H1 (cell line): ENCODE measurements at regions not wholly inside any gene's neighbourhood (a gene's known extent, or its start where the extent isn't known, plus 50 kb on each side); places are given as distances from the start of the nearest gene placed in this dataset.

Experiments
- CTCF ChIA-PET: fragments of 300-600 bp; sonication (Branson Sonifier 250); formaldehyde crosslinking; loops from one replicate; lab custom pipeline; 2021; ENCODE audit not compliant: partially characterized antibody; lab: Charles Lee
- POLR2A ChIA-PET: fragments of 300-600 bp; sonication (Branson Sonifier 250); formaldehyde crosslinking; loops from one replicate; lab custom pipeline; 2021; ENCODE audit warnings: inconsistent platforms; ENCODE audit not compliant: partially characterized antibody; lab: Charles Lee
- DNase-seq, 2 experiments: peaks; one replicate each; pipeline versions ENCODE4 v3.0.0 to v3.0.0-alpha.2; 2010 to 2022; ENCODE audit warnings: low spot score in 2 of 2, low read depth in 1 of 2, mixed read lengths in 1 of 2
- FAIRE-seq: peaks from 2 replicates; lab custom pipeline; 2011; peaks lifted over from hg19 to GRCh38; lab: Jason Lieb, UNC
- H2AFZ ChIP-seq: 2 replicates; pipeline ENCODE4 v1.8.1; 2012; ENCODE audit warnings: low read length, inconsistent platforms
- H2AK5ac ChIP-seq: 2 replicates; pipeline ENCODE4 v1.6.1; 2013; ENCODE audit warnings: low read depth, low read length
- H2BK120ac ChIP-seq: replicated peaks from 2 replicates; pipeline ENCODE3; 2013; ENCODE audit warnings: low read depth, low read length, inconsistent platforms
- H2BK12ac ChIP-seq: 2 replicates; pipeline ENCODE4 v1.6.1; 2013; ENCODE audit warnings: low read depth, low read length
- H2BK15ac ChIP-seq: 2 replicates; pipeline ENCODE4 v1.6.1; 2013; ENCODE audit warnings: low read length
- H2BK20ac ChIP-seq: 2 replicates; pipeline ENCODE4 v1.6.1; 2013; ENCODE audit warnings: low read length
- H2BK5ac ChIP-seq: 2 replicates; pipeline ENCODE4 v1.6.1; 2013; ENCODE audit warnings: low read depth, low read length
- H3K14ac ChIP-seq: 2 replicates; pipeline ENCODE4 v1.6.1; 2013; ENCODE audit warnings: inconsistent platforms; ENCODE audit not compliant: insufficient read length
- H3K18ac ChIP-seq: 2 replicates; pipeline ENCODE4 v1.6.1; 2013; ENCODE audit warnings: low read length; ENCODE audit errors: extremely low read depth
- H3K23ac ChIP-seq: 2 replicates; pipeline ENCODE4 v1.6.1; 2013; ENCODE audit warnings: inconsistent platforms; ENCODE audit not compliant: insufficient read length
- H3K23me2 ChIP-seq: 2 replicates; pipeline ENCODE4 v1.6.1; 2013; ENCODE audit warnings: low read depth, low read length
- H3K27ac ChIP-seq: 2 replicates; pipeline ENCODE4 v1.6.1; 2011; ENCODE audit warnings: low read depth, low read length, inconsistent platforms
- H3K27me3 ChIP-seq, 4 experiments: replicated peaks in 1 of 4; 1 replicate in 1 of 4; 2 replicates in 3 of 4; pipeline versions ENCODE4 v1.6.1 to v1.8.1; 2011 to 2013; ENCODE audit warnings: low read length in 3 of 4, mild to moderate bottlenecking in 3 of 4, inconsistent platforms in 2 of 4, mixed read lengths in 2 of 4, moderate library complexity in 1 of 4; ENCODE audit not compliant: control insufficient read depth in 3 of 4, insufficient read depth in 3 of 4; ENCODE audit errors: extremely low read depth in 1 of 4
- H3K36me3 ChIP-seq, 4 experiments: 2 replicates each; pipeline versions ENCODE4 v1.6.1 to v1.8.1; 2011 to 2013; ENCODE audit warnings: mild to moderate bottlenecking in 4 of 4, low read length in 3 of 4, moderate library complexity in 2 of 4, control low read depth in 1 of 4, inconsistent platforms in 1 of 4; ENCODE audit not compliant: insufficient read depth in 4 of 4, control insufficient read depth in 2 of 4
- H3K4ac ChIP-seq: replicated peaks from 2 replicates; pipeline ENCODE3; 2013; ENCODE audit warnings: low read length, low read depth, mixed read lengths, inconsistent platforms; ENCODE audit not compliant: insufficient read length
- H3K4me1 ChIP-seq, 4 experiments: replicated peaks in 1 of 4; 1 replicate in 1 of 4; 2 replicates in 3 of 4; pipeline versions ENCODE4 v1.6.1 to v1.8.1; 2011 to 2013; ENCODE audit warnings: low read length in 3 of 4, inconsistent platforms in 2 of 4, mixed read lengths in 1 of 4; ENCODE audit not compliant: insufficient read depth in 4 of 4, control insufficient read depth in 3 of 4
- H3K4me2 ChIP-seq, 2 experiments: 2 replicates each; pipeline versions ENCODE4 v1.6.1 to v1.8.1; 2011 to 2013; ENCODE audit warnings: low read depth in 2 of 2, low read length in 2 of 2, control low read depth in 1 of 2, inconsistent platforms in 1 of 2, mild to moderate bottlenecking in 1 of 2; ENCODE audit not compliant: insufficient read depth in 1 of 2
- H3K4me3 ChIP-seq, 4 experiments: fragments of 200-600, 300-600 bp in 1 of 4; sonication (generic), shearing (Covaris generic), sonication (Bioruptor Twin) in 1 of 4; 2 replicates each; pipeline versions ENCODE4 v1.5.1 to v1.8.1; 2011 to 2016; ENCODE audit warnings: low read length in 4 of 4, low read depth in 3 of 4, control low read depth in 2 of 4, inconsistent platforms in 2 of 4, mild to moderate bottlenecking in 2 of 4, mixed read lengths in 1 of 4, moderate library complexity in 1 of 4; ENCODE audit not compliant: insufficient read depth in 2 of 4; ENCODE audit errors: extremely low read depth in 1 of 4
- H3K56ac ChIP-seq: replicated peaks from 2 replicates; pipeline ENCODE3; 2013; ENCODE audit warnings: low read depth, mild to moderate bottlenecking, mixed read lengths, low read length, inconsistent platforms; ENCODE audit not compliant: insufficient read length
- H3K79me1 ChIP-seq: 2 replicates; pipeline ENCODE4 v1.6.1; 2013; ENCODE audit warnings: low read depth, low read length, control low read depth
- H3K79me2 ChIP-seq, 2 experiments: 2 replicates each; pipeline versions ENCODE4 v1.6.1 to v1.8.1; 2012 to 2013; ENCODE audit warnings: low read length in 2 of 2, mild to moderate bottlenecking in 2 of 2, inconsistent platforms in 1 of 2; ENCODE audit not compliant: insufficient read depth in 2 of 2, control insufficient read depth in 1 of 2
- H3K9ac ChIP-seq, 4 experiments: replicated peaks in 1 of 4; 1 replicate in 1 of 4; 2 replicates in 3 of 4; pipeline versions ENCODE4 v1.6.1 to v1.8.1; 2011 to 2013; ENCODE audit warnings: low read depth in 3 of 4, low read length in 3 of 4, control low read depth in 2 of 4, mild to moderate bottlenecking in 2 of 4, moderate library complexity in 2 of 4, inconsistent platforms in 1 of 4; ENCODE audit errors: extremely low read depth in 1 of 4
- H3K9me3 ChIP-seq, 2 experiments: 2 replicates each; pipeline versions ENCODE4 v1.6.1 to v1.8.1; 2012 to 2013; ENCODE audit warnings: mild to moderate bottlenecking in 2 of 2, moderate library complexity in 2 of 2, control low read depth in 1 of 2, inconsistent platforms in 1 of 2, low read depth in 1 of 2, low read length in 1 of 2, mixed read lengths in 1 of 2; ENCODE audit not compliant: insufficient read depth in 2 of 2
- H4K20me1 ChIP-seq, 2 experiments: replicated peaks in 1 of 2; 2 replicates each; pipeline versions ENCODE3 to v1.8.1; 2011 to 2013; ENCODE audit warnings: inconsistent platforms in 2 of 2, low read length in 2 of 2, mild to moderate bottlenecking in 1 of 2; ENCODE audit not compliant: insufficient read depth in 2 of 2, control insufficient read depth in 1 of 2
- H4K5ac ChIP-seq: 2 replicates; pipeline ENCODE4 v1.6.1; 2013; ENCODE audit warnings: low read length, low read depth, mixed read lengths, inconsistent platforms; ENCODE audit not compliant: insufficient read length
- H4K8ac ChIP-seq: 2 replicates; pipeline ENCODE4 v1.8.0; 2013; ENCODE audit warnings: mild to moderate bottlenecking, moderate library complexity, low read length, inconsistent platforms; ENCODE audit not compliant: insufficient read depth; ENCODE audit errors: extremely low read depth
- H4K91ac ChIP-seq: replicated peaks from 2 replicates; pipeline ENCODE3; 2013; ENCODE audit warnings: low read length, mixed read lengths, inconsistent platforms; ENCODE audit not compliant: insufficient read length
- ATF2 ChIP-seq: IDR thresholded peaks from 2 replicates; pipeline ENCODE4 v1.6.1; 2012; ENCODE audit warnings: low read length, inconsistent platforms
- BCL11A ChIP-seq, 2 experiments: IDR thresholded peaks; one replicate each; pipeline ENCODE4 v1.6.1; 2011; ENCODE audit warnings: low read depth in 2 of 2, low read length in 2 of 2, mild to moderate bottlenecking in 2 of 2
- CBX5 ChIP-seq: fragments of 300-800, 300-1000 bp; sonication (generic); IDR thresholded peaks from 2 replicates; pipeline ENCODE4 v1.7.1; 2016; ENCODE audit warnings: antibody characterized with exemption, low read length, low read depth
- CBX8 ChIP-seq: fragments of 300-800, 300-1000 bp; sonication (generic); IDR thresholded peaks from 2 replicates; pipeline ENCODE4 v1.7.1; 2016; ENCODE audit warnings: low read depth, low read length, borderline replicate concordance
- E2F6 ChIP-seq: IDR thresholded peaks from 2 replicates; pipeline ENCODE4 v1.6.1; 2012; ENCODE audit warnings: inconsistent platforms
- GABPA ChIP-seq: IDR thresholded peaks from 2 replicates; pipeline ENCODE4 v1.6.1; 2011; ENCODE audit warnings: mild to moderate bottlenecking, low read length, moderate library complexity, borderline replicate concordance; ENCODE audit not compliant: insufficient read depth
- KDM1A ChIP-seq: fragments of 200-600, 300-600 bp; sonication (generic); IDR thresholded peaks from 2 replicates; pipeline ENCODE4 v1.7.1; 2016; ENCODE audit warnings: mild to moderate bottlenecking, low read length, borderline replicate concordance
- MAX ChIP-seq: IDR thresholded peaks from 2 replicates; pipeline ENCODE4 v1.6.1; 2012; ENCODE audit warnings: inconsistent platforms
- POU5F1 ChIP-seq: IDR thresholded peaks from 2 replicates; pipeline ENCODE4 v1.6.1; 2011; ENCODE audit warnings: low read depth, mild to moderate bottlenecking, low read length, moderate library complexity
- RFX5 ChIP-seq: IDR thresholded peaks from 2 replicates; pipeline ENCODE4 v1.6.1; 2011; ENCODE audit warnings: low read depth, low read length, improper control_type of control experiment, borderline replicate concordance
- SAP30 ChIP-seq: fragments of 300-600 bp; sonication (generic); IDR thresholded peaks from 2 replicates; pipeline ENCODE4 v1.7.1; 2012; ENCODE audit warnings: low read length, moderate library complexity, mild to moderate bottlenecking, inconsistent platforms; ENCODE audit not compliant: insufficient read depth, insufficient replicate concordance
- SP2 ChIP-seq: IDR thresholded peaks from 2 replicates; pipeline ENCODE4 v1.6.1; 2012; ENCODE audit warnings: mild to moderate bottlenecking, low read length, inconsistent platforms
- WGBS, 2 experiments: shearing (Covaris generic) in 1 of 2; methylation state at CpG; one replicate each; pipeline versions ENCODE4 v1.1.6 to v1.1.7; 2013 to 2015; ENCODE audit warnings: low lambda C conversion rate in 2 of 2, mixed read lengths in 2 of 2, inconsistent platforms in 1 of 2, low coverage in 1 of 2, missing lambda C conversion rate in 1 of 2; ENCODE audit not compliant: insufficient replicate concordance in 2 of 2, insufficient coverage in 1 of 2, insufficient read length in 1 of 2; ENCODE audit errors: extremely low coverage in 1 of 2, missing lambda C conversion rate in 1 of 2; 5-methylcytosine and 5-hydroxymethylcytosine counted together

- FAIRE-seq = no peak
Measured at GRCh38 chr5:167171056-167171455, 1120.4 kb upstream of the WWC1 start.

More at GRCh38 chr5:167171056-167171455, 1120.4 kb upstream of the WWC1 start:
- no peak overlapping the region for H4K8ac ChIP-seq
- H4K91ac ChIP-seq = no peak overlapping the region
- H2AK5ac ChIP-seq = no peak overlapping the region
- no peak overlapping the region for H4K5ac ChIP-seq
- no peak overlapping the region for H3K18ac ChIP-seq
- no peak overlapping the region for H3K14ac ChIP-seq
- no peak for DNase-seq
- H3K56ac ChIP-seq = no peak overlapping the region
- H3K36me3 ChIP-seq = no peaks in the 10 kb centered on the region
- POLR2A ChIA-PET = no interaction called here
- H3K4me3 ChIP-seq = no peak overlapping the region
- CTCF ChIA-PET = interaction anchor here (1.6 kb wide), 1 partner anchor 141 kb away, joined by 5 read pairs; no protein-coding TSS in a partner anchor
- H2AFZ ChIP-seq = no peak overlapping the region
- no peaks in the 10 kb centered on the region for H3K79me2 ChIP-seq
- no peaks in the 10 kb centered on the region for H4K20me1 ChIP-seq
- H3K4me2 ChIP-seq = no peak overlapping the region
- no peak overlapping the region for H3K23ac ChIP-seq
- H2BK15ac ChIP-seq = no peak overlapping the region
- 82% methylated on average over 3 of the region's 3 CpGs; no CpG with 5 or more reads in 1 of the 2 experiments for WGBS, 2 experiments
- H3K9ac ChIP-seq = no peak overlapping the region
- H3K23me2 ChIP-seq = no peaks in the 10 kb centered on the region; the same call in 1 of the 2 replicates
- no peaks in the 10 kb centered on the region for H3K27me3 ChIP-seq
- no peak overlapping the region for H3K4ac ChIP-seq
- H2BK5ac ChIP-seq = no peak overlapping the region
- H2BK12ac ChIP-seq = no peak overlapping the region
- TF ChIP-seq SP2 (no peak), RFX5 (no peak), ATF2 (no peak), KDM1A (no peak), CBX5 (no peak), CBX8 (no peak), GABPA (no peak), MAX (no peak), POU5F1 (no peak), SAP30 (no peak), BCL11A (IDR thresholded peaks at IDR 0.05; ENCODE audit: low read depth in 2 of 2, low read length in 2 of 2) (no peak), E2F6 (no peak)
- H3K4me1 ChIP-seq = no peaks in the 10 kb centered on the region; a peak in 1 of 7 replicates
- no peak overlapping the region for H2BK20ac ChIP-seq
- no peaks in the 10 kb centered on the region for H3K9me3 ChIP-seq
- H3K79me1 ChIP-seq = no peaks in the 10 kb centered on the region
- no peak overlapping the region for H3K27ac ChIP-seq
- H2BK120ac ChIP-seq = no peak overlapping the region
